ENCODE measurements at regions not wholly inside any gene's neighbourhood (a gene's known extent, or its start where the extent isn't known, plus 50 kb on each side); places are given as distances from the start of the nearest gene placed in this dataset.

GRCh38 chr16:66165879-66166278, 200.6 kb upstream of the CDH5 start:
- TF ChIP-seq ZNF423 (CRISPR knock-in tag; IDR thresholded peaks at IDR 0.05) (no peak), ZNF263 (CRISPR knock-in tag; IDR thresholded peaks at IDR 0.05; ENCODE audit: low read depth) (no peak), CTCF (IDR thresholded peaks at IDR 0.05) (no peak), ZBTB21 (CRISPR knock-in tag; IDR thresholded peaks at IDR 0.05; ENCODE audit: borderline replicate concordance) (no peak), USF1 (CRISPR knock-in tag; IDR thresholded peaks at IDR 0.05) (no peak), ATF6 (CRISPR knock-in tag; IDR thresholded peaks at IDR 0.05) (no peak), PRDM15 (CRISPR knock-in tag; IDR thresholded peaks at IDR 0.05) (no peak), CREM (CRISPR knock-in tag; IDR thresholded peaks at IDR 0.05) (no peak), TP53 (CRISPR knock-in tag; IDR thresholded peaks at IDR 0.05) (no peak), SMAD4 (CRISPR knock-in tag; IDR thresholded peaks at IDR 0.05) (no peak)

Data from WTC11 (cell line).